ENCODE measurements at regions not wholly inside any gene's neighbourhood (a gene's known extent, or its start where the extent isn't known, plus 50 kb on each side); places are given as distances from the start of the nearest gene placed in this dataset.

- TF ChIP-seq YY1 (IDR thresholded peaks at IDR 0.05) (no peak), CTCF (IDR thresholded peaks at IDR 0.05; ENCODE audit: low read depth, low read length, missing input control) (no peak), MAX (IDR thresholded peaks at IDR 0.05) (no peak), TAF1 (conservative IDR thresholded peaks at IDR 0.05) (no peak), GABPA (IDR thresholded peaks at IDR 0.05 in 1 of 2, conservative IDR thresholded peaks at IDR 0.05 in 1 of 2) (no peak), ATF3 (IDR thresholded peaks at IDR 0.05) (no peak)
- TF ChIP-seq, protein P1, sequence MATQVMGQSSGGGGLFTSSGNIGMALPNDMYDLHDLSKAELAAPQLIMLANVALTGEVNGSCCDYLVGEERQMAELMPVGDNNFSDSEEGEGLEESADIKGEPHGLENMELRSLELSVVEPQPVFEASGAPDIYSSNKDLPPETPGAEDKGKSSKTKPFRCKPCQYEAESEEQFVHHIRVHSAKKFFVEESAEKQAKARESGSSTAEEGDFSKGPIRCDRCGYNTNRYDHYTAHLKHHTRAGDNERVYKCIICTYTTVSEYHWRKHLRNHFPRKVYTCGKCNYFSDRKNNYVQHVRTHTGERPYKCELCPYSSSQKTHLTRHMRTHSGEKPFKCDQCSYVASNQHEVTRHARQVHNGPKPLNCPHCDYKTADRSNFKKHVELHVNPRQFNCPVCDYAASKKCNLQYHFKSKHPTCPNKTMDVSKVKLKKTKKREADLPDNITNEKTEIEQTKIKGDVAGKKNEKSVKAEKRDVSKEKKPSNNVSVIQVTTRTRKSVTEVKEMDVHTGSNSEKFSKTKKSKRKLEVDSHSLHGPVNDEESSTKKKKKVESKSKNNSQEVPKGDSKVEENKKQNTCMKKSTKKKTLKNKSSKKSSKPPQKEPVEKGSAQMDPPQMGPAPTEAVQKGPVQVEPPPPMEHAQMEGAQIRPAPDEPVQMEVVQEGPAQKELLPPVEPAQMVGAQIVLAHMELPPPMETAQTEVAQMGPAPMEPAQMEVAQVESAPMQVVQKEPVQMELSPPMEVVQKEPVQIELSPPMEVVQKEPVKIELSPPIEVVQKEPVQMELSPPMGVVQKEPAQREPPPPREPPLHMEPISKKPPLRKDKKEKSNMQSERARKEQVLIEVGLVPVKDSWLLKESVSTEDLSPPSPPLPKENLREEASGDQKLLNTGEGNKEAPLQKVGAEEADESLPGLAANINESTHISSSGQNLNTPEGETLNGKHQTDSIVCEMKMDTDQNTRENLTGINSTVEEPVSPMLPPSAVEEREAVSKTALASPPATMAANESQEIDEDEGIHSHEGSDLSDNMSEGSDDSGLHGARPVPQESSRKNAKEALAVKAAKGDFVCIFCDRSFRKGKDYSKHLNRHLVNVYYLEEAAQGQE (IDR thresholded peaks at IDR 0.05), result no peak
These were observed 150.0 kb downstream of the DIPK2A start for GRCh38 chr3:144121661-144122060.
